GM12872 (cell line): ENCODE measurements at regions not wholly inside any gene's neighbourhood (a gene's known extent, or its start where the extent isn't known, plus 50 kb on each side); places are given as distances from the start of the nearest gene placed in this dataset.

Experiments
- TF ChIP-seq, protein P1 (sequence below): IDR thresholded peaks from 3 replicates; pipeline ENCODE4 v1.5.1; 2011; ENCODE audit warnings: low read depth, mild to moderate bottlenecking, low read length, moderate library complexity; ENCODE audit not compliant: insufficient read depth

DNA sequence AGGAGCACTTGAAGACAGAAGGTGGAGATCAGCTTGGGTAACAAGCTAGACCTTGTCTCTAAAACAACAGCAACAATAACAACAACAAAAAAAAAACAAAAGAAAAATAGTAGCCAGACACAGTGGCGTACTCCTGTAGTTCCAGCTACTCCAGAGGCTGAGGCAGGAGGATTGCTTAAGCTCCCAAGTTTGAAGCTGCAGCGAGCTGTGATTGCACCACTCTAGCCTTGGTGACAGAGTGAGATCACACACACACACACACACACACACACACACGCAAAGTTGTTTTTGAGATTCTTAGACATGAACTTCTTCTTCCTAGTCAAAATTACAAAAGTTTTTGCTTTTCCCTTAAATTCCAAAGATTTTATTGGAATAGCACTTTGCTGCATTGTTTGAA, 93.0 kb upstream of the IGSF10 start:
- TF ChIP-seq, protein P1, sequence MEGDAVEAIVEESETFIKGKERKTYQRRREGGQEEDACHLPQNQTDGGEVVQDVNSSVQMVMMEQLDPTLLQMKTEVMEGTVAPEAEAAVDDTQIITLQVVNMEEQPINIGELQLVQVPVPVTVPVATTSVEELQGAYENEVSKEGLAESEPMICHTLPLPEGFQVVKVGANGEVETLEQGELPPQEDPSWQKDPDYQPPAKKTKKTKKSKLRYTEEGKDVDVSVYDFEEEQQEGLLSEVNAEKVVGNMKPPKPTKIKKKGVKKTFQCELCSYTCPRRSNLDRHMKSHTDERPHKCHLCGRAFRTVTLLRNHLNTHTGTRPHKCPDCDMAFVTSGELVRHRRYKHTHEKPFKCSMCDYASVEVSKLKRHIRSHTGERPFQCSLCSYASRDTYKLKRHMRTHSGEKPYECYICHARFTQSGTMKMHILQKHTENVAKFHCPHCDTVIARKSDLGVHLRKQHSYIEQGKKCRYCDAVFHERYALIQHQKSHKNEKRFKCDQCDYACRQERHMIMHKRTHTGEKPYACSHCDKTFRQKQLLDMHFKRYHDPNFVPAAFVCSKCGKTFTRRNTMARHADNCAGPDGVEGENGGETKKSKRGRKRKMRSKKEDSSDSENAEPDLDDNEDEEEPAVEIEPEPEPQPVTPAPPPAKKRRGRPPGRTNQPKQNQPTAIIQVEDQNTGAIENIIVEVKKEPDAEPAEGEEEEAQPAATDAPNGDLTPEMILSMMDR = no peak

GRCh38 chr3:151552589-151552988, 91.7 kb upstream of the IGSF10 start:
- TF ChIP-seq, protein P1 = no peak

DNA sequence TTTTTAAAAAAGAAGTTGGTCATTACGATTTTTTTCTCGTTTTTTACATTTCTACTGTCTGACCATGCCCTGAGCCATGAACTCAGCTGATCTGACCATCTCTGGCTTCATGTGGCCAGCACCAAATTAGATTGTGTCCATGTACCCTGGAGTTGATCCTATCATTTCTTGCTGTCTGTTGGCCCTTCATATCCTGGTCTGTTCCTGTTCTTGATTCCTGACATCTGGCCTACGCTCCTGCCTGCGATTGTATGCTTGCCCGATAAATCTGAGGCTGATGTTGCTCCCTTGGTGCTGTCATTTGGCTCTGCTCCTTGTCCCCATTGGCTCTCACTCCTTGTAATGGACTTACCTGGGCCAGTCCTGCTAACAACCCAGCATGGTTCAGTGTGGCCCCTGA, 89.8 kb upstream of the IGSF10 start:
- TF ChIP-seq, protein P1 = no peak

- TF ChIP-seq, protein P1 = no peak
These were observed 89.3 kb upstream of the IGSF10 start for GRCh38 chr3:151550025-151550618.

GRCh38 chr3:151548195-151548594, 87.3 kb upstream of the IGSF10 start:
- TF ChIP-seq, protein P1 = no peak

DNA sequence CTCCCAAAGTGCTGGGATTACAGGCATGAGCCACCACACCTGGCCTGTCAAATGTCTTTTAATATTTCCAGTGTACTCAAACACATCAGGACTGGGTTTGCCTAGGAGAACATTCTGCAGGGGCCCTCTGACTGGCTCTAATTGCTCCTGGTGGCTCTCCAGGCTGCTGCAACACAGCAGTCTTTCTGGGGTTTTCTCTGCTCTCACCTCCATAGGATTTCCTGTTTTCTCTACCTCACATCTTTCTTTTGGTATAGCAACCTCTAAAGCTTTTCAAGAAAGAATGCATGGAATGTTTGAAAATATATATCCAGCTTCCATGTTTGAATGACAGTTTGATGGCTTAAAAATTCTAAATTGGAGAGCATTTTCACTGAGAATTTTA, 83.3 kb upstream of the IGSF10 start:
- TF ChIP-seq, protein P1 = no peak

- TF ChIP-seq, protein P1 = no peak
These were observed 80.3 kb upstream of the IGSF10 start for GRCh38 chr3:151541178-151541577.
